ENCODE measurements at regions not wholly inside any gene's neighbourhood (a gene's known extent, or its start where the extent isn't known, plus 50 kb on each side); places are given as distances from the start of the nearest gene placed in this dataset.

GRCh38 chr11:81174646-81175330 is 1558.9 kb downstream of the FAM181B start:
- DNase-seq (ENCODE audit: low spot score) = no peak

DNA sequence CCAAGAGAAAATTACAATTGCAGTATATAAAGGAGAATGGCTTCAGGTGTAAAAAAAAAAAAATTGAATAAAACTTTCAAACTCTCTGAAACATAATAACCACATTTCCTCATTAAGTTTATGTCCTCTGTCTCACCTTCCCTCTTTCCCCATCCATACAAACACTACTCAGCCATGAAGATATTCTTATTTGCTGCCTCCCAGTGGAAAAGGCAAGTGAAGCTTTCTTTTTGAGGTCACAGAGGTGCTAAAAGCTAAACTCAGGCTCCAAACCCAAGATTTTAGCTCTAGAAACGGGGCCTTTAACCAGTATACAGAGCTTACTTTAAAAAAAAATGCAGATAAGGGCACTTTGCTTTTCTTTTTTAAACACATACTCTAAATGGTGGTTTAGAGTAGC is 1568.5 kb downstream of the FAM181B start:
- DNase-seq (ENCODE audit: low spot score) = no peak

DNA sequence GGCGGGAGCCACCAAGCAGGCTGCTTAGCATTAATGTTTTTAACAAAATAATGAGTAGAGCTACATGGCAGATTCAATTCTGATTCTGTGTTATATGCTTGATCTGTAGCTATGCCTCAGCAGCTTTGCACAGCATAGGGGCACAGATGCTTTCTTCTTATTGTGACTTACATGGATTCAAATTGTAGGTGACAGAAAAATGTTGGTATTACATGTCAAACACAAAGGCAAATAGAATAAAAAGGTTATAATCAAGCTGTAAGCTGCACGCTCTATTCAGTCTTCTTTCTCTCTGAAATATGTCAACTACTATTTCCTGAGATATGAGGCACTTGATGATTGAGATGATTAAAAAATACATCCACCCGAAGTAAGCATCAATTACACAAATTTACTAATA is 1573.8 kb downstream of the FAM181B start:
- DNase-seq (ENCODE audit: low spot score) = no peak

DNA sequence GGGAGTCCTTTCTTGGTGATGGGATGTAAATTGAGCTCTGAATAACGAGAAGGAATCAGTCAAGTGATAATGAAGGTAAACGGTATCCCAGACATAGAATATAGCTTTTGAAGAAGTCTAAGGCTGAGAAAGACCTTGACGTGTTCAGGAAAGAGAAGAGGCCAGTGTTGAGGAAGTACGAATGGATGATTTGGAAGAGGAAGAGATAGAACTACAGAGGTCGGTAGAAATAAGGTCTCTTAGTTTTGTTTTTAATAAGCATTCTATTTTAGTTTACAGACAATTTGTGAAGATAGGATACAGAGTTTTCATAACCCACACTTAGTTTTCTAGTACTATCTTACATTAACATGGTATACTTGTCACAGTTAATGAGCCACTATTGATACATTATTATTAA is 1598.1 kb downstream of the FAM181B start:
- DNase-seq (ENCODE audit: low spot score) = no peak

- no peak for DNase-seq (ENCODE audit: low spot score)
Observed at GRCh38 chr11:81129618-81130017, 1604.0 kb downstream of the FAM181B start.

DNA sequence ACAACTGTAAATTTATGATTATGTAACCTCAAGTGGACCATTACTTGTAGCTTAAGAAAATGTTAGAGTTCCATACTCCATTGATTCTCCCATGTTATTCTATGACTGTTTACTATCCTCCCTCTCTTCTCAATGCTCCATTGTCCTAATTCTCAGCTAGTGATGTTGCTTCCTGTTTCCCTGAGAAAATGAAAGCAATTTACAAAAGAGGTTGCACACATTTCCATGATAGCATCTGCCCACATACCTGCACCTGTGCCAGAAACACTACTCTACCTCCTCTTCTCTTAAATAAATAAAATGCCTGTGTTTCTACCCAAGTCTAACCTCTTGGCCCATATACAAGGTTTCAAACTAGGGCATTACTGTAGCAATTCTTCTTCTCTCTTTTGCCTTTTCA is 1620.9 kb downstream of the FAM181B start:
- DNase-seq (ENCODE audit: low spot score) = no peak

DNA sequence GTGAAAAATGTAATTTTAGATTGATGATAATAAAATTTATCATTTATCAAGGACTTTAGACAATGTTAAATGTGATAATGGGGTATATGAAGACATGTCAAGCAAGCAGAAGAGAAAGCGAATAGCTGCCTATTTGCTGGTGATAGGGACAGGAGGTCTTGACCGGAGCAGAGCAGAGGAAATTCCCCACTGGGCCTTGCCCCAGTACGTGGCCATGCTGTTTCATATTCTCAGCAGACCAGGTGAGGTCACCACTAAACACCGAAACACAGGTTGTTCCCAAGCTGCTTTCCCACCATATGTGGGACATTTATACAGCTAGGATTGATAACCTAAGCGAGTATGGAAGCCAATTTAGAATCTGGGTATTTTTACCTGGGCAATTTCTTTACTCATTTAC is 1629.6 kb downstream of the FAM181B start:
- DNase-seq (ENCODE audit: low spot score) = no peak

DNA sequence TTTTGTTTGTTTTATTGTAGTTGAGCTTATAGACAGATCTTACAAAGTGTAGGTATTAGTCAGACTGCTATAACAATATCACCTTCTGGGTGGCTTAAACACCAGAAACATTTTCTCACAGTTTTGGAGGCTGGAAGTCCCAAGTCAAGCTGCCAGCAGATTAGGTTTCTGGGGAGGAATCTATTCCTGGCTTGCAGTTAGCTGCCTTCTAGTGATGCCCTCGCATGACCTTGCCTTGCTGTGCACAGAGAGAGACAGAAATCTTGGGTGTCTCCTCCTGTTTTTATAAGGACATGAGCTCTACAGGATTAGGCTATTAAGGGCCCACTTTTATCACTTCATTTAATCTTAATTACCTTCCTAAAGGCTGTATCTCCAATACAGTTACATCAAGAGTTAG is 1635.2 kb downstream of the FAM181B start:
- no peak for DNase-seq (ENCODE audit: low spot score)

- DNase-seq (ENCODE audit: low spot score) = no peak
Observed at GRCh38 chr11:81092522-81092921, 1641.1 kb downstream of the FAM181B start.

- DNase-seq (ENCODE audit: low spot score) = no peak
Observed at GRCh38 chr11:81089242-81089641, 1644.4 kb downstream of the FAM181B start.

DNA sequence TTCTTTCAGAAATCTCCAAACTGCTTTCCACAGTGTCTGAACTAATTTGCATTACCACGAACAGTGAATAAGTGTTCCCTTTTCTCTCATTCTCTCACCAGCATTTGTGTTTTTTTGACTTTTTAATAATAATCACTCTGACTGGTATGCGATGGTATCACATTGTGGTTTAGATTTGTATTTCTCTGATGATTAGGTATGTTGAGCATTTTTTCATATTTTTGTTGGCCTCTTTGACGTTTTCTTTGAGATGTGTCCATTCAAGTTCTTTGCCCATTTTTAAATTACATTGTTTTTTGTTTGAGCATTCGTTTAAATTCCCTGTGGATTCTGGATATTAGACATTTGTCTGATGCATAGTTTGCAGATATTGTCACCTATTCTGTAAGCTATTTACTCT is 1639.6 kb upstream of the TENM4 start:
- no peak for DNase-seq (ENCODE audit: low spot score)

DNA sequence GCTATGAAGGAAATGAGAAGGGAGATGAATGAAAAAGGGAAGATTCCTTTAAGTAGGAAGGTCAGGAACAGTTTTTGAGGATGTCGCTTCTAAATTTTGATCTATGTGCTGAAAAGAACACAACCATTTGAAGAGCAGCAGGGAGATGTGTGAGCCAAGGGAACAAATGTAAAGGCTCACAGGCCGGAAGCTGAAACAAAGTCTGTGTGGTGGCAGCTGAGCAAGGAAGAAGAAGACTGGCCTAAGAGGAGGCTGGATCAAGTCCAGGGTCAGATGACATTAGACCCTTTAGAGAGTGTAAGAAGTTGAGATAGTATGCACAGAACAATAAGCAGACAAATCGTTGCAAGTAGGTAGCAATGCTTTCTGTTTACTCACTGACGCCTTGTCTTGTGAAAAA is 1631.4 kb upstream of the TENM4 start:
- DNase-seq (ENCODE audit: low spot score) = no peak

DNA sequence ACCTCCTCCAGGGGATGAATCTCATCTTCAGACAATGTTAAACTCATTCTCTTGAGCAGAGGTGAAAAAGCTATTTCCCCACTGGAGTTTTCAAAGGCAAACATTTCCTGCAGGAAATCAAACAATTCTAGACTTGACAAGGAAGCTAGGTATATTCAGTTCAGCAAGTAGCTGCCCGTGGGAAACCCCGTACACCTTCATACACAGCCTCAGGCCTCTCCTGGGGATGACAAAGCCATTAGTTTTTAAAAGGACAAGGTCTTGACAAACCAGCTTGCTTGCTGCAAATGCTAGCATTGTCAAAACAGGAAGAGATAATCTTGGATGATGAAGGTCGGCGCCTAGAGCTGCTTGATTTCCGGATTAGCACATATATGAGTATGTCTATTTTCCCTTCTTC is 1630.8 kb upstream of the TENM4 start:
- peak; percentile 10 for DNase-seq (ENCODE audit: low spot score)

DNA sequence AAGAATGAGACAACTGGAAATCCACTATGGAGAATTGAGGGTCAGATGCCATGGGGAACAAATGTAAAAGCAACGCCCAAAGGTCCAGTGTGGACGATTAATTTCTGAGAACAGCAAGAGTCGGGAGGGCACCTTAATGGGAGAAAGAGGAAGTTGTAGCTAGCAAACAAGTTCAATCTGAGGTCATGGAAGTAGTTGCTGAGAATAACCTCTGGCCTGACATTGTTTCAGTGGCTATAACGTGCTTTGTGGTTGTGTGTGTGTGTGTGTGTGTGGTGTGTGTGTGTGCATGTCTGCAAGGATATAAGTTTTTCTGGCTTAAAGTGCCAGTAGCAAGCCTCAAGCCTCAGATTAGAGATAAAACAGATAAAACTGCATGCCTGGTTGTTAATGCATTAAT is 1630.1 kb upstream of the TENM4 start:
- DNase-seq (ENCODE audit: low spot score) = no peak

- no peak for DNase-seq (ENCODE audit: low spot score)
Observed at GRCh38 chr11:81059356-81059755, 1618.5 kb upstream of the TENM4 start.

DNA sequence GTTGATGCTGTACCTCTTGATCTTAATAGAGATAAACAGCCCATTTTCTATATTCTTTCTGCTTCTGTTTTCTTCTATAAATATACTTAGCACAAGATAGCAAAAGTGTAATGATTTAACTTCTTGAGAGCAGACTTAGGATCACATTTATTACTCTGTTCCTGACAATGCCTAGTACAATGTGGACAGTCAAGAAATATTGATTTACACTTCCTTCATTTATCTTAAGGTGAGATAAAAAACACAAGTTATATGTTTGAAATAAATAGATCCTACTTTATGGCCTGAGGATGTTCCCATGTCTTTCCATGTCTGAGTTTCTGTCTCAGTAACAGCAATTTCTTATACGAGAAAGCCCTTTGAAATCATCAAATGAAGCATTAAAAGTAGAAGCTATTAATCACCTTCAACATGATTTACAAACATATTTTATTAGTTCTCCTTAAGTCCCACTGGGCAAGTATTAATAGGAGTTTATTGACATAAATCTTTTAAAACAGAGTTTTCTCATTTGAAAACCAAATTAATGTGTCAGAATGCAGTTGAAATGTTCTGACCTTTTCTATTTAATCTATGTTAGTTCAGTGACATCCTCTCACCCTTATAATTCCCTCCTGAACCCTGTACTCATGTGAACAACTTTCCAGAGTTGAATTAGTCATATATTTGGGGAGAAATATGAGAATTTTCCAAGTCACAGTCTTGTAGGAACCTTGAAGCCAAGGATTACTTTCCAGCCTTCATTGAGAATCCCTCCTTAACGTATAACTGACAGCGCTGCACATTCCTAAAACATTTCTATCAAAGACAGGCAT is 1611.7 kb upstream of the TENM4 start:
- no peak for DNase-seq (ENCODE audit: low spot score)

DNA sequence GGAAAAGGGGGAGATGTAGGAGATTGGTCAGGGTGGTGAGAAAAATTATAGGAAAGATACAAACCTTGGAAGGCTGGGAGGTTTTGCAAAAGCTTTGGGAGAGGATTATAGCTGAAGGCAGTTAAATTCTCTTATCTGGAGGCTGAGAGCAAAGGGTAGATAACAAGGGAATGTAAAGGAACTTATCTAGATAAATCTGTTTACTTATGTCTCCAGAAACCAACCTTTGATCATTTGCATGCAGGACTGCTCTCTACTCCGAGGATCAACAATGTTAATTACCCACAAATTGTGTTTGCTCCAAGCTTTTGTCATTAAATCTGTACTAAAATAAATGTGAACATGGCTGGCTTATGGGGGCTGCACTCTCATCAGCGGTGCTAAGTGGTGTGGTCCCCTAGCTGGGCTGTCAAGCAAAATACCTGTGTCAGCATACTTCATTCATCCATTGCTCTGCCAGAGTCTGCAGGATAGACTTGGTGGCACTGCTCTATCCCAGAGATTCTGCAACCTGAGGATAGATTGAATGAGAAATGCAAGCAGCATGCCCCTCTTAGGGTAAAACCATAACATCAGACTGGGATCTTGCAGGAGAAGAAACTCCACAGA is 1599.2 kb upstream of the TENM4 start:
- no peak for DNase-seq (ENCODE audit: low spot score)

- no peak for DNase-seq (ENCODE audit: low spot score)
Observed at GRCh38 chr11:81036168-81036870, 1595.5 kb upstream of the TENM4 start.

GRCh38 chr11:81033779-81034540 is 1593.1 kb upstream of the TENM4 start:
- DNase-seq (ENCODE audit: low spot score) = no peak

GRCh38 chr11:81032906-81033305 is 1592.1 kb upstream of the TENM4 start:
- no peak for DNase-seq (ENCODE audit: low spot score)

DNA sequence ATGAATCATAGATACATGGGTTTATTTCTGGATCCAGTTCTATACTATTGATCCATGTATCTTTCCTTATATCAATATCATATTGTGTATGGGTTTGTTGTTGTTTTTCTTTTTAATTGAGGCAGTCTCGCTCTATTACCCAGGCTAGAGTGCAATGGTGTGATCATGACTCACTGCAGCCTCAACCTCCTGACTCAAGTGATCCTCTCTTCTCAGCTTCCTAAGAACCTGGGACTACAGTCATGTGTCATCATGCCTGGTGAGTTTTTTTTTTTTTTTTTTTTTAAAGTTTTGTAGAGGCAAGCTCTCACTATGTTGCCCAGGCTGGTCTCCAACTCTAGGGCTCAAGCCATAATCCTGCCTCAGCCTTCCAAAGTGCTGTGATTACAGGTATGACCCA is 1589.4 kb upstream of the TENM4 start:
- peak; percentile 85 for DNase-seq (ENCODE audit: low spot score)

- no peak for DNase-seq (ENCODE audit: low spot score)
Observed at GRCh38 chr11:81026032-81026431, 1585.2 kb upstream of the TENM4 start.

Measured in kidney tubule cell (primary cell).